ENCODE measurements at regions not wholly inside any gene's neighbourhood (a gene's known extent, or its start where the extent isn't known, plus 50 kb on each side); places are given as distances from the start of the nearest gene placed in this dataset.

- Histone ChIP-seq H3K27me3 (replicated peaks; ENCODE audit: insufficient read depth) (no peaks in the 10 kb centered on the region), H3K4me3 (no peak overlapping the region), H3K9me3 (no peaks in the 10 kb centered on the region), H3K27ac (no peak overlapping the region), H3K4me1 (replicated peaks) (no peaks in the 10 kb centered on the region), H3K36me3 (no peaks in the 10 kb centered on the region)
- intact Hi-C loops (cut with DNase I) = no loop called here
- DNase-seq (ENCODE audit: low spot score) = no peak
- 91% methylated on average over 3 of the region's 3 CpGs for WGBS
- no peak for TF ChIP-seq POLR2AphosphoS5 (IDR thresholded peaks at IDR 0.05)
- no peak for TF ChIP-seq CTCF (IDR thresholded peaks at IDR 0.05)
- TF ChIP-seq POLR2A (IDR thresholded peaks at IDR 0.05) = no peak
These were observed 570.6 kb upstream of the CDH9 start for GRCh38 chr5:27608992-27609391.

- no peak overlapping the region for H3K27ac ChIP-seq
- intact Hi-C loops (cut with DNase I) = no loop called here
- H3K36me3 ChIP-seq = no peaks in the 10 kb centered on the region
- DNase-seq (ENCODE audit: low spot score) = no peak
- no peaks in the 10 kb centered on the region for H3K27me3 ChIP-seq (replicated peaks; ENCODE audit: insufficient read depth)
- H3K9me3 ChIP-seq = no peaks in the 10 kb centered on the region
- H3K4me3 ChIP-seq = no peak overlapping the region
- no peaks in the 10 kb centered on the region for H3K4me1 ChIP-seq (replicated peaks)
- TF ChIP-seq POLR2AphosphoS5 (IDR thresholded peaks at IDR 0.05) (no peak), POLR2A (IDR thresholded peaks at IDR 0.05) (no peak), CTCF (IDR thresholded peaks at IDR 0.05) (no peak)
These were observed 560.2 kb upstream of the CDH9 start for GRCh38 chr5:27598576-27598975.

- WGBS = 42% methylated on average over 2 of the region's 2 CpGs
- Histone ChIP-seq H3K4me3 (no peak overlapping the region), H3K36me3 (no peaks in the 10 kb centered on the region), H3K4me1 (replicated peaks) (no peaks in the 10 kb centered on the region), H3K27me3 (replicated peaks; ENCODE audit: insufficient read depth) (no peaks in the 10 kb centered on the region), H3K9me3 (no peaks in the 10 kb centered on the region), H3K27ac (no peak overlapping the region)
- TF ChIP-seq POLR2AphosphoS5 (IDR thresholded peaks at IDR 0.05) = no peak
- no peak for TF ChIP-seq CTCF (IDR thresholded peaks at IDR 0.05)
- no peak for TF ChIP-seq POLR2A (IDR thresholded peaks at IDR 0.05)
- no peak for DNase-seq (ENCODE audit: low spot score)
- intact Hi-C loops (cut with DNase I) = no loop called here
These were observed 555.8 kb upstream of the CDH9 start for GRCh38 chr5:27594141-27594540.

- Histone ChIP-seq H3K4me1 (replicated peaks) (no peaks in the 10 kb centered on the region), H3K4me3 (no peak overlapping the region), H3K27me3 (replicated peaks; ENCODE audit: insufficient read depth) (no peaks in the 10 kb centered on the region), H3K27ac (no peak overlapping the region), H3K36me3 (no peaks in the 10 kb centered on the region), H3K9me3 (no peaks in the 10 kb centered on the region)
- intact Hi-C loops (cut with DNase I) = no loop called here
- DNase-seq (ENCODE audit: low spot score) = no peak
- TF ChIP-seq POLR2A (IDR thresholded peaks at IDR 0.05) = no peak
- no peak for TF ChIP-seq POLR2AphosphoS5 (IDR thresholded peaks at IDR 0.05)
- TF ChIP-seq CTCF (IDR thresholded peaks at IDR 0.05) = no peak
- 48% methylated on average over 1 of the region's 1 CpG for WGBS
These were observed 553.8 kb upstream of the CDH9 start for GRCh38 chr5:27592231-27592630.

GRCh38 chr5:27590503-27590902 lies 552.1 kb upstream of the CDH9 start:
- H3K9me3 ChIP-seq = no peaks in the 10 kb centered on the region
- no peaks in the 10 kb centered on the region for H3K27me3 ChIP-seq (replicated peaks; ENCODE audit: insufficient read depth)
- no peaks in the 10 kb centered on the region for H3K36me3 ChIP-seq
- 95% methylated on average over 4 of the region's 6 CpGs for WGBS
- H3K4me3 ChIP-seq = no peak overlapping the region
- DNase-seq (ENCODE audit: low spot score) = no peak
- H3K27ac ChIP-seq = no peak overlapping the region
- intact Hi-C loops (cut with DNase I) = no loop called here
- no peaks in the 10 kb centered on the region for H3K4me1 ChIP-seq (replicated peaks)
- no peak for TF ChIP-seq POLR2AphosphoS5 (IDR thresholded peaks at IDR 0.05)
- TF ChIP-seq POLR2A (IDR thresholded peaks at IDR 0.05) = no peak
- TF ChIP-seq CTCF (IDR thresholded peaks at IDR 0.05) = no peak

Measured in prostate gland (tissue), 2 donors.